ENCODE measurements at regions not wholly inside any gene's neighbourhood (a gene's known extent, or its start where the extent isn't known, plus 50 kb on each side); places are given as distances from the start of the nearest gene placed in this dataset.

DNA sequence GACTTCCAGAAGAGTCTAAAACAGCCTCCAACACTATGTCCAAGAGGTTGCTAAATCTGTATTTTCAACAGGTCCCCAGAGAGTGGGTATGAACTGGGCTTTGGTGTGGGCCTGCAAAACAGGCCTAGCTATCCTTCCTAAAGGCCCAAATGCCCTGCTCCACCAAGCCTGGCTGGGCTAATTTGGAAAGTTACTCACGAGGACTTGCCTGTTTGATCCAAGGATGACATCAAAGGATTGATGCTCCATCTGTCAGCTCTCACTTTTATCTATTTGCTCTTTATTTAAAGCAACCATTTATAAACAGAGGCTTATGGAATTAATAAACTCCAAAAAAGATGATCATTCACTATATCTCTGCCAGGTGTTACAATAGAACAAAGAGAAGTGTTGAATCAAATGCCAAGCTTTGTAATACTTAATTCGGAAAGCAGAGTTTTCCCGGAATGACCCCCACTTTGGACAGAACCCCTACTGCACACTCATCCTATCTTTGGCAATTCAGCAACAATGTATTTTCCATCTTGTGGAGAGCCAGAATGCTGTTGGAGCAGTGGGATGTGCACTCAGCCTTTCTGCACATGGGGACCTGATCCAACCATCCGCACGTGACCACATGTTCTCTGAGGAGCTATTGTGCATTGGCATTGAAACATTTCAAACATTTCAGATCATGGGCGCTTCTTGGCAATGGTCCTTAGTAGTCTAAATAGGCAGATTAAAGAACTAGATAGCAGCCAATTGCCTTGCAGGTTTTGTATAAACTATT, 163.3 kb upstream of the THBS1 start:
- TF ChIP-seq CTCF (IDR thresholded peaks at IDR 0.05) (no peak), POLR2A (IDR thresholded peaks at IDR 0.05) (no peak)
